Stimulated activated naive CD8-positive, alpha-beta T cell treated with anti-CD3 and anti-CD28 coated beads, Interleukin-15, amount 100 ng/mL, for 72 hours (primary cell): ENCODE measurements at regions not wholly inside any gene's neighbourhood (a gene's known extent, or its start where the extent isn't known, plus 50 kb on each side); places are given as distances from the start of the nearest gene placed in this dataset.
A peak's percentile ranks its signal among the peaks of the same experiment; 100 is the strongest.

Experiments used
- ATAC-seq: fragments of 150-1000 bp; cut with Tn5 transposase; 2 replicates; pipeline ENCODE4 v1.10.0; 2021; ENCODE audit warnings: mild to moderate bottlenecking, moderate library complexity
- DNase-seq, 2 donors: peaks; one replicate each; pipeline ENCODE4 v3.0.0; 2021 to 2022
- H3K27ac Mint-ChIP-seq, 2 donors: one replicate each; pipeline ENCODE4 v1.8.0; 2022; ENCODE audit warnings: mild to moderate bottlenecking in 2 of 2, mixed read lengths in 2 of 2, moderate library complexity in 2 of 2
- H3K27me3 Mint-ChIP-seq: one replicate; pipeline ENCODE4 v1.8.0; 2022; ENCODE audit warnings: mixed read lengths
- H3K4me1 Mint-ChIP-seq: one replicate; pipeline ENCODE4 v1.8.0; 2022; ENCODE audit warnings: mild to moderate bottlenecking, mixed read lengths
- H3K4me3 Mint-ChIP-seq, 2 donors: one replicate each; pipeline ENCODE4 v1.8.0; 2022; ENCODE audit warnings: mild to moderate bottlenecking in 2 of 2, mixed read lengths in 2 of 2, moderate library complexity in 1 of 2
- H3K9me3 Mint-ChIP-seq, 2 donors: one replicate each; pipeline ENCODE4 v1.8.0; 2022; ENCODE audit warnings: mixed read lengths in 2 of 2

- no peak overlapping the region for H3K4me3 Mint-ChIP-seq
- peaks cover 18% of the 10 kb centered on the region for H3K4me1 Mint-ChIP-seq
- peaks cover 22% of the 10 kb centered on the region for H3K27me3 Mint-ChIP-seq
- H3K9me3 Mint-ChIP-seq = no peaks in the 10 kb centered on the region
- no peak overlapping the region for H3K27ac Mint-ChIP-seq
- ATAC-seq (no peak), DNase-seq (no peak)
These were observed 125.3 kb upstream of the SPACA1 start for GRCh38 chr6:87922196-87922946.

DNA sequence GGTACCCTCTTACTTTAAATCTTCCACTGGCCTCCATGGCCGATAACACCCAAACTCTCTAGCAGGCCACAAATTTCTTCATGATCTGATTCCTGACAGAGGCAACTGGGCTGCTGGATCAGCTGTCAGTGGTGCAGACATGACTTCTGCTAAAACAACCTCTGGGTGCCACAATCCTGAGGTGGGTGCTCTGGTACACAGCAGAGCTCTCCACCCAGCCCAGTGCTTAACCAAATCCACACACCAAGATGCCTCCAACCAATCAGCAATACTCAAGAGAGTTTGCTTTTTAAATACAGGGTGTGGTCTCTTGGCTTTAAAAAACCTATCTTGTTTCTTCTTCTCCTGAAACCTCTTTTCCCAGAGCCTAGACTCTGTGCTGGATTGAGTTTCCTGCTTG, 126.6 kb upstream of the SPACA1 start:
- DNase-seq (no peak), ATAC-seq (no peak)
- Mint-ChIP-seq H3K4me3 (no peak overlapping the region), H3K27me3 (peaks cover 22% of the 10 kb centered on the region), H3K4me1 (peaks cover 17% of the 10 kb centered on the region), H3K27ac (peak overlapping the region in 1 of 2 donors; percentile 6), H3K9me3 (no peaks in the 10 kb centered on the region)

GRCh38 chr6:87920245-87920644, 127.4 kb upstream of the SPACA1 start:
- ATAC-seq (no peak), DNase-seq (no peak)
- Mint-ChIP-seq H3K4me1 (peaks cover 10% of the 10 kb centered on the region), H3K4me3 (no peak overlapping the region), H3K9me3 (no peaks in the 10 kb centered on the region), H3K27ac (no peak overlapping the region), H3K27me3 (peaks cover 22% of the 10 kb centered on the region)

DNA sequence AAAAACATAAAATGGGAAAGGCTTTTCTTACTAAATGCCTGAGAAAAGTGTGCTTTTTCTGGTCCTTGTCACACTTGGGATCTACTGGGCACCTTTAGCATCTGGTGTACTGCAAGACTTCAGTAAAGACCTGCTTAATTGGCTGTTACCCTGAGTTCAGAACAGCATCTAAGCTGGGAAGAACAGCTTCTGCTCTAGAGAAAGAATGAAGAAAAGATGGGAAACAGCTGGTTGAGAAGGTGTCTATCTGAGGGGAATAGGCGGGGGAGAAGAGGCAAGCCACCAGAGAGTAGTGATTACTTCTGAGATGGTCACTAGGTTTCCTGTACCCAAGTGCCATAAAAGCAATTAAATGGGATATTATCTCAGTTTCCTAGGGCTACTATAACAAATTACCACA, 128.2 kb upstream of the SPACA1 start:
- H3K4me3 Mint-ChIP-seq = no peak overlapping the region

DNA sequence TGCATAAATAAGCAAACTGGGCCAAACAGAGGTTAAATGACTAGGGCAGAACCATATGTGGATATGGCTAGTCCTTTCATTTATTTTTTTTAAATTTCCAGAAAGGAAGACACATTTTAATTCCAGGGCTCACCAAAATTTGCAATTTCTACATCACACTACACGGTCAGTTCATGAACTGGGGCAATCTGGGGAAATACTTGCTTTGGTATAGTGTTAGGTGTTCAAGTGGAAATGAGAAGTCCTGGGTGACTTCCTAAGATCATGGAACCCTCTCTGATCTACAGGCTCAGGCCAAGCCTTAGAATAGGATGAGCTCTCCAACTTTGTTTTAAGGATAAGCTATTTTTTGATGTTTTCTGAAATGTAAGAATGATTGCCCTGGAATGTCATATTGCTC, 128.6 kb upstream of the SPACA1 start:
- DNase-seq (no peak), ATAC-seq (no peak)
- no peak overlapping the region for H3K27ac Mint-ChIP-seq
- H3K9me3 Mint-ChIP-seq = no peaks in the 10 kb centered on the region
- peaks cover 10% of the 10 kb centered on the region for H3K4me1 Mint-ChIP-seq
- no peak overlapping the region for H3K4me3 Mint-ChIP-seq
- H3K27me3 Mint-ChIP-seq = peaks cover 22% of the 10 kb centered on the region

More for the DNA sequence above, 128.2 kb upstream of the SPACA1 start:
- Mint-ChIP-seq H3K27ac (no peak overlapping the region), H3K9me3 (no peaks in the 10 kb centered on the region), H3K4me1 (peaks cover 10% of the 10 kb centered on the region), H3K27me3 (peaks cover 22% of the 10 kb centered on the region)
- DNase-seq = no peak
- ATAC-seq = no peak

GRCh38 chr6:87918461-87918941, 129.1 kb upstream of the SPACA1 start:
- H3K27me3 Mint-ChIP-seq = peaks cover 25% of the 10 kb centered on the region
- no peak overlapping the region for H3K4me3 Mint-ChIP-seq
- no peaks in the 10 kb centered on the region for H3K9me3 Mint-ChIP-seq
- no peak for ATAC-seq
- peaks cover 12% of the 10 kb centered on the region for H3K4me1 Mint-ChIP-seq
- no peak for DNase-seq
- H3K27ac Mint-ChIP-seq = no peak overlapping the region

GRCh38 chr6:87917886-87918285, 129.8 kb upstream of the SPACA1 start:
- Mint-ChIP-seq H3K27ac (no peak overlapping the region), H3K4me3 (no peak overlapping the region), H3K27me3 (peaks cover 29% of the 10 kb centered on the region), H3K9me3 (no peaks in the 10 kb centered on the region), H3K4me1 (peaks cover 11% of the 10 kb centered on the region)
- no peak for DNase-seq
- no peak for ATAC-seq

DNA sequence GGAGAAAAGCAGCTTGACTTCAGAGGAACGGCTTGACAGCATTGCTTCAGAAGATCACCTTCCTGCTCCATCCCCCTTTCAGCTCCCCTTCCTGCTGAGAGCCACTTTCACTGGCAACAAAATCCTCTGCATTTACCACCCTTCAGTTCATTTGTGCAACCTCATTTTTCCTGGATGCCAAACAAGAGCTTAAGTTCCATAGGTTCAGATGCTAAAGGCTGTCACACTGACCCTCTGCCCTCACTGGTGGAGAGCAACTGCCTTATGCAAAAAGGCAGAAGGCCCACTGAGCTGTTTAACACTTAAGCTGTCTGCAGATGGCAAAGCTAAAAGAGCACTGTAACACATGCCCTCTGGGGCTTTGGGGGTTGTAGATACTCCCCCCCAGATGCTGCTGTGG, 131.2 kb upstream of the SPACA1 start:
- Mint-ChIP-seq H3K9me3 (no peaks in the 10 kb centered on the region), H3K4me3 (no peak overlapping the region), H3K4me1 (peaks cover 5% of the 10 kb centered on the region), H3K27me3 (peaks cover 36% of the 10 kb centered on the region), H3K27ac (no peak overlapping the region)
- DNase-seq (no peak), ATAC-seq (no peak)

- ATAC-seq = no peak
- H3K27me3 Mint-ChIP-seq = peaks cover 30% of the 10 kb centered on the region
These were observed 132.8 kb upstream of the SPACA1 start for GRCh38 chr6:87914637-87915395.

GRCh38 chr6:87913974-87914373, 133.7 kb upstream of the SPACA1 start:
- H3K4me3 Mint-ChIP-seq = no peak overlapping the region
- H3K27ac Mint-ChIP-seq = no peak overlapping the region
- no peak for DNase-seq
- H3K9me3 Mint-ChIP-seq = peaks cover 0 to 5% of the 10 kb centered on the region in 2 donors
- no peak for ATAC-seq
- peaks cover 24% of the 10 kb centered on the region for H3K27me3 Mint-ChIP-seq
- H3K4me1 Mint-ChIP-seq = peaks cover 14% of the 10 kb centered on the region

More at GRCh38 chr6:87914637-87915395, 132.8 kb upstream of the SPACA1 start:
- Mint-ChIP-seq H3K9me3 (peaks cover 0 to 5% of the 10 kb centered on the region in 2 donors), H3K4me1 (peaks cover 6% of the 10 kb centered on the region), H3K27ac (no peak overlapping the region), H3K4me3 (no peak overlapping the region)
- DNase-seq = no peak

- peaks cover 33% of the 10 kb centered on the region for H3K4me1 Mint-ChIP-seq
These were observed 135.5 kb upstream of the SPACA1 start for GRCh38 chr6:87912102-87912501.

DNA sequence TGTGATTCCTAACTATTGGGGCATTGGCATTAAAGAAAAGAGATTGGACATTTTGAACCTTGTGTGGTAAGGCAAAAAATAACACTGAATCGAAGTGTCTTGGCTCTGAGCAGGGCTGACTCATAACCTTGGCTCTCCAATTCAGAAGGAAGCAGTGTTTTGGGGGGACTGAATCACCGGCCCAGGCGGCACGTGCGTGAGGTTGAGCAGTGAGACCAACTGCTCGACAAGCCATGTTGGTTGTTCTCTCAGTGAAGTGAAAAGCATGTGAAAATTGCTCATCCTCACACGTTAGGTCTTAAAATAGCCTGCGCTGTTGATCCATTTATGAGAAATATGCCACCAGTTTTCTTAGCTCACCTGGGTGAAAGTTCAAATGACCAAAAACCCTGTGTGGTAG, 137.8 kb upstream of the SPACA1 start:
- peaks cover 0 to 5% of the 10 kb centered on the region in 2 donors for H3K9me3 Mint-ChIP-seq
- H3K4me1 Mint-ChIP-seq = peaks cover 37% of the 10 kb centered on the region
- ATAC-seq (peak; percentile 32), DNase-seq (peak in 1 of 2 donors; percentile 10)
- H3K4me3 Mint-ChIP-seq = no peak overlapping the region
- H3K27me3 Mint-ChIP-seq = peaks cover 31% of the 10 kb centered on the region
- H3K27ac Mint-ChIP-seq = no peak overlapping the region

More at GRCh38 chr6:87912102-87912501, 135.5 kb upstream of the SPACA1 start:
- DNase-seq (no peak), ATAC-seq (no peak)
- Mint-ChIP-seq H3K4me3 (no peak overlapping the region), H3K9me3 (peaks cover 0 to 5% of the 10 kb centered on the region in 2 donors), H3K27ac (no peak overlapping the region), H3K27me3 (peaks cover 24% of the 10 kb centered on the region)

DNA sequence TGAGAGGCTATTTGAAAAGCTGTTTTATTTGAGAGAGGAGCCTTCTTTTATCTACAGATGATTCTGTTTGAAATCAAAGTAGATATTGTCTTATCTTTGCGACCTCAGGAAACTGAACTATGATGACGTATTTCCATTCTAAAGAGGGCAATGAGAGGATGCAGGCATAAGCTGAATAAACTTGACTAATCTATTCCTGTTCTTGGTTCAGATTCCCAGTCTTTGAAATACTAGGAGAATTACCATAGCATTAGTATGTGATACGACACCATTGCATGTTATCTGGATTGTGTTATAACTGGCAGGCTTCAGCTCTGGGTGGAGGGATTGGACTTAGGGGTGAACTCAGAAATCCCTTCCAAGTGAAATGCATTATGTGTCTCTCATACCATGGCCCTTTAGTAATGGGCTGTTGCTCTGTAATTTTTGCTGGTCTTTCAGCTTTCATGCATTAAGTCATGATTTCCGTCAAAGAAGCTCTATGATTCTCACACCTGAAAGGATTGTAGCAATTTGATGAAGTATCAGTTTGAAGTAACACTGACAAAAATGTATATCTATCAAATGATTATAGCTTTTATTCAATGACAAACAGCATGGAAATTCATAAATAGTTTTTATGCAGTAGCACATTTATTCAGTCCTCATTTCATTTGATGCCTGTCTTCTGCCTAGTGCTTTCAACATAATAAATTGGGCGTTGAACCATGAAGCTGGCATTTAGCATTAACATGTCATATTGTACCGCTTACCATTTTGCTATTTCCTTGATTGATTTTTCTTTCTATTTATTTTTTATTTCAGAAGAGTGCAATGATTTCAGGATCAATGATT, 138.4 kb upstream of the SPACA1 start:
- Mint-ChIP-seq H3K27ac (no peak overlapping the region), H3K27me3 (peaks cover 31% of the 10 kb centered on the region), H3K4me3 (no peak overlapping the region), H3K9me3 (peaks cover 0 to 5% of the 10 kb centered on the region in 2 donors), H3K4me1 (peaks cover 37% of the 10 kb centered on the region)
- no peak for DNase-seq
- ATAC-seq = no peak

DNA sequence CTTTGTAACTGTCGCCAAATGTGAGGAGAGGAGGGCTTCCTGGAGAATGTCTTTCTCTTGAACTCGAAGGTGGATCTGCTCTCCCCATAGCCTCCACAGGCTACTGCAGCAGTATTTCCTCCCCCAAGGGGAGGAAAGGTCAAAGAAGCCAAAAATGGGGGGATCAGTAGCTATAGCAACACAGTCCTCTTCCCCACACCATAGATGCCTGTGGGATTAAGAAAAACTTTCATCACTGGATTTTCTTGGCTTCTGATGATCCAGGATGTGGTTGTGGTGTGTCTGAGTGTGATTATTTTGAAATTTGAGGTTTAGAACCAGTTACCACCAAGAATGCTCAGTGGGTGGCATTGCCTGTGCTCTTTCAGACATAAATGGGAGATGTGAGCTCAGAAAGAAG, 140.1 kb upstream of the SPACA1 start:
- Mint-ChIP-seq H3K4me1 (peaks cover 32% of the 10 kb centered on the region), H3K27ac (no peak overlapping the region), H3K4me3 (no peak overlapping the region), H3K27me3 (peaks cover 24% of the 10 kb centered on the region), H3K9me3 (peaks cover 0 to 5% of the 10 kb centered on the region in 2 donors)
- DNase-seq (peak; percentile 19 to 34), ATAC-seq (peak; percentile 90)

DNA sequence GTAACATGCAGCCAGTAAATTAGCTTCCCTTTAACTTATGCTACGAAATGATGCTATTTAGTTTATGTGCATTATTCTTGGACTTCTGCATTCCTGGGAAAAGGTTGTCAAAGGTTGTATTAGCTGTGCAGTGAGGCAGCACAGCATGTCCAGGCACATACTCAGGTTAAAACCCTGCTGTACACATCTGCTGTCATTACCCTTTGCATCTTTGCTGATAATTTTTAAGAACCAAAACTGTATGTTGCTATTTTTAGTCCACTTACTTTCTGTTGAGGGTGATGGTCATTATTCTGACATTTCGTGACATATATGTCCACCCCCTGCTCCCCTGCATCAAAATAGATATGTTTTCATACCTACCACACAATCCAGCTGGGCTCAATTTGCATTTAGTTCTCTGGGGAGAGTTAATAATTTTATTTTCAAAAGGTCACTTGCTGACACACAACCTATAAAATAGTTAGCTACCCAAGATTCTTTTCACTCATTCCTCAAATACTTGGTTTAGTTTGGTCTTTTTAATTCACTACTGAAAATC, 142.5 kb upstream of the SPACA1 start:
- ATAC-seq = no peak
- Mint-ChIP-seq H3K27ac (no peak overlapping the region), H3K27me3 (peaks cover 8% of the 10 kb centered on the region), H3K9me3 (no peaks in the 10 kb centered on the region), H3K4me1 (peaks cover 32% of the 10 kb centered on the region), H3K4me3 (no peak overlapping the region)
- DNase-seq = no peak
